ENCODE measurements at regions not wholly inside any gene's neighbourhood (a gene's known extent, or its start where the extent isn't known, plus 50 kb on each side); places are given as distances from the start of the nearest gene placed in this dataset.

- TF ChIP-seq POLR2A (IDR thresholded peaks at IDR 0.05): no peak
- TF ChIP-seq, protein P1, sequence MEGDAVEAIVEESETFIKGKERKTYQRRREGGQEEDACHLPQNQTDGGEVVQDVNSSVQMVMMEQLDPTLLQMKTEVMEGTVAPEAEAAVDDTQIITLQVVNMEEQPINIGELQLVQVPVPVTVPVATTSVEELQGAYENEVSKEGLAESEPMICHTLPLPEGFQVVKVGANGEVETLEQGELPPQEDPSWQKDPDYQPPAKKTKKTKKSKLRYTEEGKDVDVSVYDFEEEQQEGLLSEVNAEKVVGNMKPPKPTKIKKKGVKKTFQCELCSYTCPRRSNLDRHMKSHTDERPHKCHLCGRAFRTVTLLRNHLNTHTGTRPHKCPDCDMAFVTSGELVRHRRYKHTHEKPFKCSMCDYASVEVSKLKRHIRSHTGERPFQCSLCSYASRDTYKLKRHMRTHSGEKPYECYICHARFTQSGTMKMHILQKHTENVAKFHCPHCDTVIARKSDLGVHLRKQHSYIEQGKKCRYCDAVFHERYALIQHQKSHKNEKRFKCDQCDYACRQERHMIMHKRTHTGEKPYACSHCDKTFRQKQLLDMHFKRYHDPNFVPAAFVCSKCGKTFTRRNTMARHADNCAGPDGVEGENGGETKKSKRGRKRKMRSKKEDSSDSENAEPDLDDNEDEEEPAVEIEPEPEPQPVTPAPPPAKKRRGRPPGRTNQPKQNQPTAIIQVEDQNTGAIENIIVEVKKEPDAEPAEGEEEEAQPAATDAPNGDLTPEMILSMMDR (IDR thresholded peaks at IDR 0.05): no peak
- no peak for TF ChIP-seq POLR2AphosphoS5 (IDR thresholded peaks at IDR 0.05)
Measured at GRCh38 chr17:74104921-74105320, 98.6 kb upstream of the RPL38 start.

Measured in breast epithelium (tissue), 3 donors.